WTC11 (cell line): ENCODE measurements at regions not wholly inside any gene's neighbourhood (a gene's known extent, or its start where the extent isn't known, plus 50 kb on each side); places are given as distances from the start of the nearest gene placed in this dataset.

Source experiments
- ATAC-seq: fragments of 200-7000 bp; cut with Tn5 transposase; 2 replicates; pipeline ENCODE4 v1.10.0; 2021; ENCODE audit warnings: mild to moderate bottlenecking, moderate library complexity
- CTCF ChIA-PET: fragments of 300-600 bp; sonication (Branson Sonifier 250); formaldehyde crosslinking; loops from one replicate; lab custom pipeline; 2021; ENCODE audit warnings: antibody characterized with exemption; lab: Charles Lee
- POLR2A ChIA-PET: fragments of 350-600 bp; sonication (Branson Sonifier 250); formaldehyde crosslinking; loops from one replicate; lab custom pipeline; 2021; ENCODE audit warnings: antibody characterized with exemption; lab: Charles Lee
- DNase-seq: peaks from one replicate; pipeline ENCODE4 v3.0.0; 2021; ENCODE audit warnings: low spot score
- H3K27ac Mint-ChIP-seq: 2 replicates; pipeline ENCODE4 v1.8.0; 2021; ENCODE audit warnings: mixed read lengths
- H3K27me3 Mint-ChIP-seq: 2 replicates; pipeline ENCODE4 v1.8.0; 2021; ENCODE audit warnings: low read depth, mild to moderate bottlenecking, moderate library complexity, mixed read lengths
- H3K36me3 Mint-ChIP-seq: 2 replicates; pipeline ENCODE4 v1.8.0; 2021; ENCODE audit warnings: mixed read lengths
- H3K4me1 Mint-ChIP-seq: 2 replicates; pipeline ENCODE4 v1.8.0; 2022; ENCODE audit warnings: mixed read lengths
- H3K4me3 Mint-ChIP-seq: 2 replicates; pipeline ENCODE4 v1.8.0; 2021; ENCODE audit warnings: mild to moderate bottlenecking, moderate library complexity, mixed read lengths
- H3K9me3 Mint-ChIP-seq: 2 replicates; pipeline ENCODE4 v1.8.0; 2021; ENCODE audit warnings: mixed read lengths
- ARID4B ChIP-seq: sonication (generic); formaldehyde crosslinking; IDR thresholded peaks from 2 replicates; pipeline ENCODE4 v1.8.0; 2023; ENCODE audit warnings: missing genetic modification reagents, mild to moderate bottlenecking, borderline replicate concordance
- ATF1 ChIP-seq: sonication (generic); formaldehyde crosslinking; IDR thresholded peaks from 2 replicates; pipeline ENCODE4 v1.8.1; 2023; ENCODE audit warnings: mild to moderate bottlenecking, moderate library complexity, missing genetic modification reagents
- ATF3 ChIP-seq: sonication (generic); formaldehyde crosslinking; conservative IDR thresholded peaks from 2 replicates; pipeline ENCODE4 v1.8.1; 2022; ENCODE audit warnings: mild to moderate bottlenecking, missing genetic modification reagents
- E2F1 ChIP-seq: sonication (generic); formaldehyde crosslinking; IDR thresholded peaks from 2 replicates; pipeline ENCODE4 v1.8.0; 2022; ENCODE audit warnings: mild to moderate bottlenecking, missing genetic modification reagents
- GABPB1 ChIP-seq: sonication (generic); formaldehyde crosslinking; IDR thresholded peaks from 2 replicates; pipeline ENCODE4 v1.8.1; 2023; ENCODE audit warnings: mild to moderate bottlenecking, missing genetic modification reagents
- GTF2I ChIP-seq: fragments of 250-450 bp; sonication (Bioruptor Pico); conservative IDR thresholded peaks from 2 replicates; pipeline ENCODE4 v1.4.0; 2021; ENCODE audit warnings: mild to moderate bottlenecking
- JUN ChIP-seq: sonication (generic); formaldehyde crosslinking; IDR thresholded peaks from 2 replicates; pipeline ENCODE4 v1.8.0; 2023; ENCODE audit warnings: mild to moderate bottlenecking, missing genetic modification reagents
- PREB ChIP-seq: sonication (generic); formaldehyde crosslinking; IDR thresholded peaks from 2 replicates; pipeline ENCODE4 v1.8.1; 2022; ENCODE audit warnings: mild to moderate bottlenecking, missing genetic modification reagents, moderate library complexity, borderline replicate concordance
- RELA ChIP-seq: sonication (generic); formaldehyde crosslinking; IDR thresholded peaks from 2 replicates; pipeline ENCODE4 v1.8.1; 2022; ENCODE audit warnings: missing genetic modification reagents, mild to moderate bottlenecking, borderline replicate concordance
- TEAD1 ChIP-seq: sonication (generic); formaldehyde crosslinking; IDR thresholded peaks from 2 replicates; pipeline ENCODE4 v1.8.0; 2022; ENCODE audit warnings: mild to moderate bottlenecking, missing genetic modification reagents
- TEAD4 ChIP-seq: sonication (generic); formaldehyde crosslinking; IDR thresholded peaks from 2 replicates; pipeline ENCODE4 v1.8.0; 2022; ENCODE audit warnings: mild to moderate bottlenecking, missing genetic modification reagents
- USF2 ChIP-seq: sonication (generic); formaldehyde crosslinking; IDR thresholded peaks from 2 replicates; pipeline ENCODE4 v1.8.1; 2023; ENCODE audit warnings: mild to moderate bottlenecking, missing genetic modification reagents, moderate library complexity
- ZBTB21 ChIP-seq: sonication (generic); formaldehyde crosslinking; IDR thresholded peaks from 2 replicates; pipeline ENCODE4 v1.8.1; 2023; ENCODE audit warnings: mild to moderate bottlenecking, missing genetic modification reagents, borderline replicate concordance
- ZNF232 ChIP-seq: sonication (generic); formaldehyde crosslinking; IDR thresholded peaks from 2 replicates; pipeline ENCODE4 v1.8.0; 2022; ENCODE audit warnings: mild to moderate bottlenecking, missing genetic modification reagents
- ZNF263 ChIP-seq: sonication (generic); formaldehyde crosslinking; IDR thresholded peaks from 2 replicates; pipeline ENCODE4 v1.8.1; 2022; ENCODE audit warnings: low read depth, mild to moderate bottlenecking, moderate library complexity, missing genetic modification reagents
- ZNF423 ChIP-seq: fragments of 250-450 bp; sonication (Bioruptor Pico); IDR thresholded peaks from 2 replicates; pipeline ENCODE4 v2.1.2; 2022; ENCODE audit warnings: mild to moderate bottlenecking, moderate library complexity
- TF ChIP-seq, protein P1 (sequence below): sonication (generic); formaldehyde crosslinking; IDR thresholded peaks from 2 replicates; pipeline ENCODE4 v1.8.1; 2023; ENCODE audit warnings: mild to moderate bottlenecking, missing genetic modification reagents
- TF ChIP-seq, protein P2 (sequence below): fragments of 250-450 bp; sonication (Bioruptor Pico); conservative IDR thresholded peaks from 2 replicates; pipeline ENCODE4 v1.9.0; 2021; ENCODE audit warnings: mild to moderate bottlenecking
- TF ChIP-seq, protein P3 (sequence below): sonication (generic); formaldehyde crosslinking; IDR thresholded peaks from 2 replicates; pipeline ENCODE4 v1.8.1; 2022; ENCODE audit warnings: low read depth, missing genetic modification reagents, borderline replicate concordance
- TF ChIP-seq, protein P4 (sequence below): sonication (generic); formaldehyde crosslinking; conservative IDR thresholded peaks from 2 replicates; pipeline ENCODE4 v1.8.1; 2023; ENCODE audit warnings: mild to moderate bottlenecking, low read depth, missing genetic modification reagents, moderate library complexity

- H3K4me3 Mint-ChIP-seq = no peak overlapping the region
- H3K27me3 Mint-ChIP-seq = peaks cover 4% of the 10 kb centered on the region
- H3K4me1 Mint-ChIP-seq = no peaks in the 10 kb centered on the region
- no peak for ATAC-seq
- H3K27ac Mint-ChIP-seq = no peak overlapping the region
- CTCF ChIA-PET = no interaction called here
- H3K36me3 Mint-ChIP-seq = no peaks in the 10 kb centered on the region
- no peak for DNase-seq
- TF ChIP-seq TEAD4 (CRISPR knock-in tag) (no peak), ARID4B (no peak), E2F1 (CRISPR knock-in tag) (no peak), ZNF423 (no peak), GABPB1 (CRISPR knock-in tag) (no peak), RELA (CRISPR knock-in tag) (no peak), ZNF263 (no peak), ZBTB21 (CRISPR knock-in tag) (no peak), USF2 (CRISPR knock-in tag) (no peak), ZNF232 (CRISPR knock-in tag) (no peak), ATF1 (CRISPR knock-in tag) (no peak)
- TF ChIP-seq, protein P1, sequence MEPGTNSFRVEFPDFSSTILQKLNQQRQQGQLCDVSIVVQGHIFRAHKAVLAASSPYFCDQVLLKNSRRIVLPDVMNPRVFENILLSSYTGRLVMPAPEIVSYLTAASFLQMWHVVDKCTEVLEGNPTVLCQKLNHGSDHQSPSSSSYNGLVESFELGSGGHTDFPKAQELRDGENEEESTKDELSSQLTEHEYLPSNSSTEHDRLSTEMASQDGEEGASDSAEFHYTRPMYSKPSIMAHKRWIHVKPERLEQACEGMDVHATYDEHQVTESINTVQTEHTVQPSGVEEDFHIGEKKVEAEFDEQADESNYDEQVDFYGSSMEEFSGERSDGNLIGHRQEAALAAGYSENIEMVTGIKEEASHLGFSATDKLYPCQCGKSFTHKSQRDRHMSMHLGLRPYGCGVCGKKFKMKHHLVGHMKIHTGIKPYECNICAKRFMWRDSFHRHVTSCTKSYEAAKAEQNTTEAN (CRISPR knock-in tag) = no peak
- TF ChIP-seq, protein P2, sequence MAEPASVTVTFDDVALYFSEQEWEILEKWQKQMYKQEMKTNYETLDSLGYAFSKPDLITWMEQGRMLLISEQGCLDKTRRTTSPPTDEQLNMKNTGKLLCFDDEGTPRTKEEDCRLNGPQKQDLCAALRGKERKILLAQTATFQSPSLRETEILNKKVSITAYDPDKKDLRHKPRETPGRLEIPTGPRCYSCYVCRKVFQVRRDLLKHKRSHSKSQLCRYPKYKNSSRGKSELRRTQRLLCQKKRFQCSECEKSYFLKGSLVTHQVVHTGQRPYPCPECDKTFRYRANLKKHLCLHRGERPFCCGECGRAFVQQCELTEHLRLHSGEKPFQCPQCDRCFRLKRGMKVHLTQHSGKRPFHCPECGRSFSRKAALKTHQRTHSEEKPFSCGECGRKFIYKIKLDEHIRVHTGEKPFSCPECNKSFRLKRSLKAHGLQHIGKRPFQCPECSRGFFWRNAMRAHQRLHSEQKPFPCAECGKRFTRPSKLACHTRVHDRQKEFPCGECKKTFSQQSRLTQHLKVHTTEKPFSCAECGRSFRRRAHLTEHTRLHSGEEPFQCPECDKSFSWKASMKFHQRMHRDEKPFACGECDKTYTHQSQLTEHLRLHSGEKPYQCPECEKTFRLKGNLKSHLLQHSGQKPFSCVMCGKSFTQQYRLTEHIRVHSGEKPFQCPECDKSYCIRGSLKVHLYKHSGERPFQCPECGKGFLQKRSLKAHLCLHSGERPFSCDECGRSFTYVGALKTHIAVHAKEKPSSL (CRISPR knock-in tag) = no peak
- TF ChIP-seq, protein P3, sequence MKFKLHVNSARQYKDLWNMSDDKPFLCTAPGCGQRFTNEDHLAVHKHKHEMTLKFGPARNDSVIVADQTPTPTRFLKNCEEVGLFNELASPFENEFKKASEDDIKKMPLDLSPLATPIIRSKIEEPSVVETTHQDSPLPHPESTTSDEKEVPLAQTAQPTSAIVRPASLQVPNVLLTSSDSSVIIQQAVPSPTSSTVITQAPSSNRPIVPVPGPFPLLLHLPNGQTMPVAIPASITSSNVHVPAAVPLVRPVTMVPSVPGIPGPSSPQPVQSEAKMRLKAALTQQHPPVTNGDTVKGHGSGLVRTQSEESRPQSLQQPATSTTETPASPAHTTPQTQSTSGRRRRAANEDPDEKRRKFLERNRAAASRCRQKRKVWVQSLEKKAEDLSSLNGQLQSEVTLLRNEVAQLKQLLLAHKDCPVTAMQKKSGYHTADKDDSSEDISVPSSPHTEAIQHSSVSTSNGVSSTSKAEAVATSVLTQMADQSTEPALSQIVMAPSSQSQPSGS (CRISPR knock-in tag) = no peak
- POLR2A ChIA-PET = no interaction called here
- H3K9me3 Mint-ChIP-seq = no peaks in the 10 kb centered on the region
These were observed 296.8 kb upstream of the DPYD start for GRCh38 chr1:98217601-98218000.

GRCh38 chr1:98216304-98216703 lies 295.5 kb upstream of the DPYD start:
- peaks cover 7% of the 10 kb centered on the region for H3K27me3 Mint-ChIP-seq
- DNase-seq = no peak
- no peaks in the 10 kb centered on the region for H3K36me3 Mint-ChIP-seq
- H3K27ac Mint-ChIP-seq = no peak overlapping the region
- ATAC-seq = no peak
- H3K4me3 Mint-ChIP-seq = no peak overlapping the region
- no peaks in the 10 kb centered on the region for H3K4me1 Mint-ChIP-seq
- ChIA-PET CTCF (no interaction called here), POLR2A (no interaction called here)
- no peaks in the 10 kb centered on the region for H3K9me3 Mint-ChIP-seq
- TF ChIP-seq GTF2I (CRISPR knock-in tag) (no peak), ATF3 (CRISPR knock-in tag) (no peak), PREB (no peak), JUN (CRISPR knock-in tag) (no peak), TEAD1 (CRISPR knock-in tag) (no peak)
- TF ChIP-seq, protein P4, sequence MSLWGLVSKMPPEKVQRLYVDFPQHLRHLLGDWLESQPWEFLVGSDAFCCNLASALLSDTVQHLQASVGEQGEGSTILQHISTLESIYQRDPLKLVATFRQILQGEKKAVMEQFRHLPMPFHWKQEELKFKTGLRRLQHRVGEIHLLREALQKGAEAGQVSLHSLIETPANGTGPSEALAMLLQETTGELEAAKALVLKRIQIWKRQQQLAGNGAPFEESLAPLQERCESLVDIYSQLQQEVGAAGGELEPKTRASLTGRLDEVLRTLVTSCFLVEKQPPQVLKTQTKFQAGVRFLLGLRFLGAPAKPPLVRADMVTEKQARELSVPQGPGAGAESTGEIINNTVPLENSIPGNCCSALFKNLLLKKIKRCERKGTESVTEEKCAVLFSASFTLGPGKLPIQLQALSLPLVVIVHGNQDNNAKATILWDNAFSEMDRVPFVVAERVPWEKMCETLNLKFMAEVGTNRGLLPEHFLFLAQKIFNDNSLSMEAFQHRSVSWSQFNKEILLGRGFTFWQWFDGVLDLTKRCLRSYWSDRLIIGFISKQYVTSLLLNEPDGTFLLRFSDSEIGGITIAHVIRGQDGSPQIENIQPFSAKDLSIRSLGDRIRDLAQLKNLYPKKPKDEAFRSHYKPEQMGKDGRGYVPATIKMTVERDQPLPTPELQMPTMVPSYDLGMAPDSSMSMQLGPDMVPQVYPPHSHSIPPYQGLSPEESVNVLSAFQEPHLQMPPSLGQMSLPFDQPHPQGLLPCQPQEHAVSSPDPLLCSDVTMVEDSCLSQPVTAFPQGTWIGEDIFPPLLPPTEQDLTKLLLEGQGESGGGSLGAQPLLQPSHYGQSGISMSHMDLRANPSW (CRISPR knock-in tag) = no peak
